ENCODE measurements at regions not wholly inside any gene's neighbourhood (a gene's known extent, or its start where the extent isn't known, plus 50 kb on each side); places are given as distances from the start of the nearest gene placed in this dataset.

GRCh38 chr2:187011206-187011832, 162.3 kb upstream of the ZSWIM2 start:
- H3K4me3 ChIP-seq (ENCODE audit: low read length) = no peak overlapping the region
- H3K27me3 ChIP-seq (ENCODE audit: insufficient read depth, low read length) = no peaks in the 10 kb centered on the region
- H3K9me3 ChIP-seq (ENCODE audit: low read length) = no peaks in the 10 kb centered on the region
- no peaks in the 10 kb centered on the region for H3K36me3 ChIP-seq (ENCODE audit: insufficient read depth, low read length)
- H2AFZ ChIP-seq (ENCODE audit: low read depth, low read length) = peak overlapping the region; percentile 43
- no peaks in the 10 kb centered on the region for H3K4me1 ChIP-seq (ENCODE audit: insufficient read depth, low read length)

- H3K36me3 ChIP-seq (ENCODE audit: insufficient read depth, low read length) = no peaks in the 10 kb centered on the region
- no peak overlapping the region for H2AFZ ChIP-seq (ENCODE audit: low read depth, low read length)
- H3K27me3 ChIP-seq (ENCODE audit: insufficient read depth, low read length) = no peaks in the 10 kb centered on the region
- H3K4me3 ChIP-seq (ENCODE audit: low read length) = no peak overlapping the region
- H3K9me3 ChIP-seq (ENCODE audit: low read length) = no peaks in the 10 kb centered on the region
- H3K4me1 ChIP-seq (ENCODE audit: insufficient read depth, low read length) = no peaks in the 10 kb centered on the region
Measured at GRCh38 chr2:187009483-187010239, 160.7 kb upstream of the ZSWIM2 start.

GRCh38 chr2:187008111-187008510, 159.1 kb upstream of the ZSWIM2 start:
- Histone ChIP-seq H3K9me3 (ENCODE audit: low read length) (no peaks in the 10 kb centered on the region), H3K27me3 (ENCODE audit: insufficient read depth, low read length) (no peaks in the 10 kb centered on the region), H3K36me3 (ENCODE audit: insufficient read depth, low read length) (no peaks in the 10 kb centered on the region), H3K4me3 (ENCODE audit: low read length) (no peak overlapping the region), H3K4me1 (ENCODE audit: insufficient read depth, low read length) (no peaks in the 10 kb centered on the region), H2AFZ (ENCODE audit: low read depth, low read length) (no peak overlapping the region)

- Histone ChIP-seq H3K9me3 (ENCODE audit: low read length) (no peaks in the 10 kb centered on the region), H3K4me3 (ENCODE audit: low read length) (no peak overlapping the region), H2AFZ (ENCODE audit: low read depth, low read length) (no peak overlapping the region), H3K27me3 (ENCODE audit: insufficient read depth, low read length) (no peaks in the 10 kb centered on the region), H3K36me3 (ENCODE audit: insufficient read depth, low read length) (no peaks in the 10 kb centered on the region), H3K4me1 (ENCODE audit: insufficient read depth, low read length) (no peaks in the 10 kb centered on the region)
Measured at GRCh38 chr2:187003611-187004010, 154.6 kb upstream of the ZSWIM2 start.

- Histone ChIP-seq H3K4me1 (ENCODE audit: insufficient read depth, low read length) (no peaks in the 10 kb centered on the region), H3K4me3 (ENCODE audit: low read length) (no peak overlapping the region), H3K36me3 (ENCODE audit: insufficient read depth, low read length) (no peaks in the 10 kb centered on the region)
Measured at GRCh38 chr2:187003038-187003554, 154.1 kb upstream of the ZSWIM2 start.

GRCh38 chr2:187002242-187002641, 153.3 kb upstream of the ZSWIM2 start:
- Histone ChIP-seq H3K27me3 (ENCODE audit: insufficient read depth, low read length) (no peaks in the 10 kb centered on the region), H3K4me3 (ENCODE audit: low read length) (no peak overlapping the region), H3K36me3 (ENCODE audit: insufficient read depth, low read length) (no peaks in the 10 kb centered on the region), H3K4me1 (ENCODE audit: insufficient read depth, low read length) (no peaks in the 10 kb centered on the region), H2AFZ (ENCODE audit: low read depth, low read length) (no peak overlapping the region), H3K9me3 (ENCODE audit: low read length) (no peaks in the 10 kb centered on the region)

More at GRCh38 chr2:187003038-187003554, 154.1 kb upstream of the ZSWIM2 start:
- no peaks in the 10 kb centered on the region for H3K9me3 ChIP-seq (ENCODE audit: low read length)
- no peak overlapping the region for H2AFZ ChIP-seq (ENCODE audit: low read depth, low read length)
- no peaks in the 10 kb centered on the region for H3K27me3 ChIP-seq (ENCODE audit: insufficient read depth, low read length)

- Histone ChIP-seq H3K4me3 (ENCODE audit: low read length) (no peak overlapping the region), H3K36me3 (ENCODE audit: insufficient read depth, low read length) (no peaks in the 10 kb centered on the region), H3K4me1 (ENCODE audit: insufficient read depth, low read length) (no peaks in the 10 kb centered on the region), H3K9me3 (ENCODE audit: low read length) (no peaks in the 10 kb centered on the region), H2AFZ (ENCODE audit: low read depth, low read length) (no peak overlapping the region), H3K27me3 (ENCODE audit: insufficient read depth, low read length) (no peaks in the 10 kb centered on the region)
Measured at GRCh38 chr2:187001248-187001647, 152.3 kb upstream of the ZSWIM2 start.

- Histone ChIP-seq H2AFZ (ENCODE audit: low read depth, low read length) (no peak overlapping the region), H3K9me3 (ENCODE audit: low read length) (no peaks in the 10 kb centered on the region), H3K36me3 (ENCODE audit: insufficient read depth, low read length) (no peaks in the 10 kb centered on the region), H3K4me1 (ENCODE audit: insufficient read depth, low read length) (no peaks in the 10 kb centered on the region), H3K27me3 (ENCODE audit: insufficient read depth, low read length) (no peaks in the 10 kb centered on the region), H3K4me3 (ENCODE audit: low read length) (no peak overlapping the region)
Measured at GRCh38 chr2:186995092-186995491, 146.1 kb upstream of the ZSWIM2 start.

GRCh38 chr2:186992597-186992996, 143.6 kb upstream of the ZSWIM2 start:
- no peak overlapping the region for H3K4me3 ChIP-seq (ENCODE audit: low read length)
- H3K9me3 ChIP-seq (ENCODE audit: low read length) = no peaks in the 10 kb centered on the region
- H3K36me3 ChIP-seq (ENCODE audit: insufficient read depth, low read length) = no peaks in the 10 kb centered on the region
- no peak overlapping the region for H2AFZ ChIP-seq (ENCODE audit: low read depth, low read length)
- H3K4me1 ChIP-seq (ENCODE audit: insufficient read depth, low read length) = no peaks in the 10 kb centered on the region
- H3K27me3 ChIP-seq (ENCODE audit: insufficient read depth, low read length) = no peaks in the 10 kb centered on the region

GRCh38 chr2:186991766-186992417, 142.9 kb upstream of the ZSWIM2 start:
- H3K9me3 ChIP-seq (ENCODE audit: low read length) = no peaks in the 10 kb centered on the region
- H3K4me3 ChIP-seq (ENCODE audit: low read length) = no peak overlapping the region
- H3K36me3 ChIP-seq (ENCODE audit: insufficient read depth, low read length) = no peaks in the 10 kb centered on the region
- H3K4me1 ChIP-seq (ENCODE audit: insufficient read depth, low read length) = no peaks in the 10 kb centered on the region
- H3K27me3 ChIP-seq (ENCODE audit: insufficient read depth, low read length) = no peaks in the 10 kb centered on the region
- no peak overlapping the region for H2AFZ ChIP-seq (ENCODE audit: low read depth, low read length)

- Histone ChIP-seq H3K4me1 (ENCODE audit: insufficient read depth, low read length) (no peaks in the 10 kb centered on the region), H2AFZ (ENCODE audit: low read depth, low read length) (no peak overlapping the region), H3K36me3 (ENCODE audit: insufficient read depth, low read length) (no peaks in the 10 kb centered on the region), H3K9me3 (ENCODE audit: low read length) (no peaks in the 10 kb centered on the region), H3K4me3 (ENCODE audit: low read length) (no peak overlapping the region), H3K27me3 (ENCODE audit: insufficient read depth, low read length) (no peaks in the 10 kb centered on the region)
Measured at GRCh38 chr2:186984966-186985365, 136.0 kb upstream of the ZSWIM2 start.

- H3K4me1 ChIP-seq (ENCODE audit: insufficient read depth, low read length) = no peaks in the 10 kb centered on the region
- no peak overlapping the region for H3K4me3 ChIP-seq (ENCODE audit: low read length)
- H2AFZ ChIP-seq (ENCODE audit: low read depth, low read length) = no peak overlapping the region
- H3K27me3 ChIP-seq (ENCODE audit: insufficient read depth, low read length) = no peaks in the 10 kb centered on the region
- no peaks in the 10 kb centered on the region for H3K9me3 ChIP-seq (ENCODE audit: low read length)
- no peaks in the 10 kb centered on the region for H3K36me3 ChIP-seq (ENCODE audit: insufficient read depth, low read length)
Measured at GRCh38 chr2:186984481-186984880, 135.5 kb upstream of the ZSWIM2 start.

GRCh38 chr2:186980787-186981550, 132.0 kb upstream of the ZSWIM2 start:
- H2AFZ ChIP-seq (ENCODE audit: low read depth, low read length) = no peak overlapping the region
- no peak overlapping the region for H3K4me3 ChIP-seq (ENCODE audit: low read length)
- H3K27me3 ChIP-seq (ENCODE audit: insufficient read depth, low read length) = no peaks in the 10 kb centered on the region
- no peaks in the 10 kb centered on the region for H3K4me1 ChIP-seq (ENCODE audit: insufficient read depth, low read length)
- no peaks in the 10 kb centered on the region for H3K9me3 ChIP-seq (ENCODE audit: low read length)
- H3K36me3 ChIP-seq (ENCODE audit: insufficient read depth, low read length) = no peaks in the 10 kb centered on the region
